ENCODE measurements at regions not wholly inside any gene's neighbourhood (a gene's known extent, or its start where the extent isn't known, plus 50 kb on each side); places are given as distances from the start of the nearest gene placed in this dataset.
"Not testable (repeated sequence)": the region's sequence is repeated elsewhere in the genome, so short reads cannot be mapped to it uniquely, and the experiment has no call there.

GRCh38 chrX:44785652-44786051 is 58.2 kb upstream of the DUSP21 start:
- no peak for DNase-seq

GRCh38 chrX:44784241-44784640 is 59.6 kb upstream of the DUSP21 start:
- no peak for DNase-seq

- DNase-seq, result no peak
Measured at GRCh38 chrX:44778254-44778653, 65.6 kb upstream of the DUSP21 start.

GRCh38 chrX:44775726-44776125 is 68.1 kb upstream of the DUSP21 start:
- no peak for DNase-seq

- not testable (repeated sequence) for DNase-seq
Measured at GRCh38 chrX:44774066-44774465, 69.8 kb upstream of the DUSP21 start.

- DNase-seq, result no peak
Measured at GRCh38 chrX:44770121-44770520, 73.7 kb upstream of the DUSP21 start.

GRCh38 chrX:44767308-44767707 is 76.5 kb upstream of the DUSP21 start:
- DNase-seq, result peak; percentile 37

- DNase-seq, result no peak
Measured at GRCh38 chrX:44765556-44765955, 78.3 kb upstream of the DUSP21 start.

GRCh38 chrX:44747969-44748368 is 95.9 kb upstream of the DUSP21 start:
- DNase-seq, result no peak

GRCh38 chrX:44747317-44747716 is 96.5 kb upstream of the DUSP21 start:
- no peak for DNase-seq

- DNase-seq, result no peak
Measured at GRCh38 chrX:44744799-44745198, 99.0 kb upstream of the DUSP21 start.

GRCh38 chrX:44742480-44743155 is 101.2 kb upstream of the DUSP21 start:
- DNase-seq, result no peak

- DNase-seq, result not testable (repeated sequence)
Measured at GRCh38 chrX:44741859-44742258, 102.0 kb upstream of the DUSP21 start.

- not testable (repeated sequence) for DNase-seq
Measured at GRCh38 chrX:44741458-44741857, 102.4 kb upstream of the DUSP21 start.

GRCh38 chrX:44735498-44735897 is 108.3 kb upstream of the DUSP21 start:
- DNase-seq, result no peak

- DNase-seq, result no peak
Measured at GRCh38 chrX:44733931-44734330, 109.9 kb upstream of the DUSP21 start.

GRCh38 chrX:44731160-44731559 is 112.7 kb upstream of the DUSP21 start:
- DNase-seq, result peak; percentile 79

GRCh38 chrX:44723426-44723825 is 120.4 kb upstream of the DUSP21 start:
- no peak for DNase-seq

- DNase-seq, result no peak
Measured at GRCh38 chrX:44708470-44708869, 135.4 kb upstream of the DUSP21 start.

- DNase-seq, result no peak
Measured at GRCh38 chrX:44705817-44706551, 137.8 kb upstream of the DUSP21 start.

- DNase-seq, result no peak
Measured at GRCh38 chrX:44698357-44698756, 145.5 kb upstream of the DUSP21 start.

- no peak for DNase-seq
Measured at GRCh38 chrX:44693255-44693654, 150.6 kb upstream of the DUSP21 start.

- DNase-seq, result no peak
Measured at GRCh38 chrX:44690129-44690528, 147.5 kb upstream of the FUNDC1 start.

- DNase-seq, result peak; percentile 95
Measured at GRCh38 chrX:44675362-44676024, 132.8 kb upstream of the FUNDC1 start.
